SK-N-MC (cell line): ENCODE measurements at regions not wholly inside any gene's neighbourhood (a gene's known extent, or its start where the extent isn't known, plus 50 kb on each side); places are given as distances from the start of the nearest gene placed in this dataset.

Experiments
- EZH2 ChIP-seq: fragments of 200-600 bp; sonication (generic); IDR thresholded peaks from one replicate; pipeline ENCODE4 v1.6.1; 2017; ENCODE audit warnings: antibody characterized with exemption
- FOXP2 ChIP-seq: optimal IDR thresholded peaks from 2 replicates; pipeline ENCODE3; 2011; ENCODE audit warnings: mild to moderate bottlenecking, moderate library complexity; ENCODE audit not compliant: insufficient read depth; ENCODE audit errors: extremely low read length, control extremely low read depth
- POLR2AphosphoS5 ChIP-seq: IDR thresholded peaks from 2 replicates; pipeline ENCODE4 v1.6.1; 2012; ENCODE audit warnings: mild to moderate bottlenecking, low read depth, low read length, borderline replicate concordance

DNA sequence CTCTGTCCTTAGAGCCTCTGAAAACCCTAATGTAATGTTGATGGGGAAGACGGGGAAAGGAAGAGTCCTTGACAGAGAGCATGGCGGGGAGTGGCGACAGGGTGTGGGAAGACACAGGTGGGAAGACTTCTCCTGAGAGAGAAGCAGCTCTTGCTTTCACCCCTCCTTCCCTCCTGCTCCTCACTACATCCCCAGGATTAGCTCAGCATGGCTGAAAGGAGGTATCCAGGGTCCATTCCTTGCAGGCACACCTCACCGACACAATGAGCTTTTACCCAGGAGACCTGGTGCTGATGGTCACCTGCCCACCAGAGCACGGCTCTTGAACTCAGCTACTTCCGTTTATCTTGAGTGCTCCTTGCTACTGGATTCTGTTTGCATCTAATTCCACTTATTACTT, 469.3 kb downstream of the CDH26 start:
- TF ChIP-seq EZH2 (no peak), POLR2AphosphoS5 (no peak), FOXP2 (no peak)
